ENCODE measurements at regions not wholly inside any gene's neighbourhood (a gene's known extent, or its start where the extent isn't known, plus 50 kb on each side); places are given as distances from the start of the nearest gene placed in this dataset.

GRCh38 chr2:220876080-220876824 lies 695.9 kb downstream of the EPHA4 start:
- FAIRE-seq (no peak), DNase-seq (ENCODE audit: extremely low spot score, insufficient read length, low read depth) (no peak)

DNA sequence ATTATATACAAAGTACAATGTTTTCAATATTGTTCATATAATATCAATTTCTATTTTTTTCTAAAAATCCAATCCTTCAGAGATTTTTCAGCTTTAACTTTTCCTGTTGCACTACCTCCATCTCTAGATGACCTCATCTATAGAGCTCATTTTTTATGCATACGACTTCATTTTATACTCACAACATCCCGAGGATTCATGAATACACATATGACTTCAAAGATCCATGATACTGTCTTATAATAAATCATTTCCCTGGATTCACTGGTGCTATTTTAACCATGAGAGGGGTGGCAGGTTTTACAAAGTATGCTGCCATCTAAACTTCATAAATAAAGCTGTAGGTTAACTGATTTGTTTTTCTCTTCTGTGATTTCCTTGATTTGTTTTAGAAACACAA lies 694.6 kb downstream of the EPHA4 start:
- DNase-seq (ENCODE audit: extremely low spot score, insufficient read length, low read depth), result no peak
- no peak for FAIRE-seq

- no peak for DNase-seq (ENCODE audit: extremely low spot score, insufficient read length, low read depth)
- FAIRE-seq, result no peak
These were observed 694.2 kb downstream of the EPHA4 start for GRCh38 chr2:220877897-220878296.

DNA sequence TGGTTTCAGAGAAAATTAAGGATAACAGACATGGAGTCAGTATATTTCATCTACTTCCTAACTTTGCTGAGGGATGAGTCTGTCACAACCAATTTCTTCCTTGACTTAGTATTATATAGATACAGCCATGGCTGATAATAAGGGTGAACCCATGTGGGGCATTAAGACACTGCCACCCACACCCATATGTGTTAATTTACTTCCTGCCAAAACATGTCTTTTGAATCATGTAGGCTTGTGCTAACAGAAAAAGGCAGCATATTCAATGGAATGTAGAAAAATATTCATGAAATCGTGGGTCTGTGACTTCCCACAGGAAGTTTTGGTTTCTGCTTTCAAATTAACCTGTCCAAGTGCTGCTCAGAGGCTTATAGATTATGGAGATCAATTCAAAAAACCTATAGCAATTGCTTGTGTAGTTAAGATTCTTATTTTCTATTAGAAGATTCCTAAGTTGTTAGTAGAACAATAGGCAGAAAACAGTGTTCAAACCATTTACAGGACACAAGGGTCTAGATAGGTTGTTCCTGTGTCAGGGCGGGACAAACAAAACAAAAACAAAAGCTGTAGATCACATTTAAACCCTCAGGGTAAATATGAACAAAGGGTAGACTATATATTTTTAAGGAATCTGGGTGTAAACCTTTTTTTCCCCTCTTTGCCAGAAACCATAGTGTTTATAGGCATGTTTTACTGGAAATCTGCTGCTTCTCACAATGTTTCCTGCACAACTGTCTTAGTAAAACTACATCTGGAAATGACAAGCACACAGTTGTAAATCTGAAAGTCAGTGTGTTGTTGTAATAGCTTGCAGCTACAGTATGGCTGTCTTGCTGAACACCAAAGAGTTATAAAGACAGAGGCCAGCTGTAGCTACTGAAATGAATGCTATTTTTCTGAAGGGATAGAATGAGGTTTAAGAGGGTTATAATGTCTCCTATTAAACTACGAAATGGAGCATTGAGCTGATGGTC lies 691.2 kb downstream of the EPHA4 start:
- DNase-seq (ENCODE audit: extremely low spot score, insufficient read length, low read depth), result no peak
- FAIRE-seq, result no peak

DNA sequence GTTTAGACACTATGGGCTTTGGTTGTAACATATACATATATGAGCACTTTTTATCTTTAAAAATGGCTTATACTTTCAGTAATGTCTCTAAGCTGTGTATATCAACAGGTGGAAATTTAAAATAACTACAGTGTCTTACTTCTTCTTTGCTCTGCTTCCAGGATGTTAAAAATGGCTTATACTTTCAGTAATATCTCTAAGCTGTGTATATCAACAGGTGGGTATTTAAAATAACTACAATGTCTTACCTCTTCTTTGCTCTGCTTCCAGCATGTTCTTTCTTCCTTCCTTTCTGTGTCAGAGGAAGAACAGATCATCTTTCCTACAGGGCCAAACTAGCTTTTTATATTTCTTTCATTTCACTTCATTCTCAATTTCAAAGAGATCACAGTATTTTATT lies 689.6 kb downstream of the EPHA4 start:
- no peak for FAIRE-seq
- no peak for DNase-seq (ENCODE audit: extremely low spot score, insufficient read length, low read depth)

GRCh38 chr2:220885593-220885992 lies 686.5 kb downstream of the EPHA4 start:
- DNase-seq (ENCODE audit: extremely low spot score, insufficient read length, low read depth) (no peak), FAIRE-seq (no peak)

DNA sequence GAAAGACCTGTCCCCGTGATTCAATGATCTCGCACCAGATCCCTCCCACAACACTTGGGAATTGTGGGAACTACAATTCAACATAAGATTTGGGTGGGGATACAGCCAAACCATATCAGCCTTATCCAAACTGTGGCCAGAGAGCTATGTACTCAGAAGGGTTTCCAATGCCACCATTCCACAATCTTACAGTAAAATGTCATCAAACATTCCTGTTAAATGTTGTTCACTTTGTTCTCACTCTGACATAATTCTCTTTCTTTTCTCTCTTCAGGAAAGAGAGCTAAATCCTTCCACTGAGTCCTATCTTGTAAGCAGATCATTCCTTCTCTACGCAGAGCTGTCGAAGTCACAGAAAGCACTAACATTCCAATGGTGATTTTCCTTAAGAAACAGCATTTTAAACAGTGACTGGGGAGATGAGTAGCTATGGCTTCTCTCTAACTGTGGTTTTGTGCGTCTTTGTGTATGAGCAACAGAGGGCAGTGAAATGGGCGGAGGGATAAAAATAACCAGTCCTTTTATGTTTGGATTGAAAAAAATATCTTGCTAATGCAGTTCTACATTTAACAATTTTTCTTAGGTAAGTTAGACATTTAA lies 684.7 kb downstream of the EPHA4 start:
- no peak for FAIRE-seq
- no peak for DNase-seq (ENCODE audit: extremely low spot score, insufficient read length, low read depth)

DNA sequence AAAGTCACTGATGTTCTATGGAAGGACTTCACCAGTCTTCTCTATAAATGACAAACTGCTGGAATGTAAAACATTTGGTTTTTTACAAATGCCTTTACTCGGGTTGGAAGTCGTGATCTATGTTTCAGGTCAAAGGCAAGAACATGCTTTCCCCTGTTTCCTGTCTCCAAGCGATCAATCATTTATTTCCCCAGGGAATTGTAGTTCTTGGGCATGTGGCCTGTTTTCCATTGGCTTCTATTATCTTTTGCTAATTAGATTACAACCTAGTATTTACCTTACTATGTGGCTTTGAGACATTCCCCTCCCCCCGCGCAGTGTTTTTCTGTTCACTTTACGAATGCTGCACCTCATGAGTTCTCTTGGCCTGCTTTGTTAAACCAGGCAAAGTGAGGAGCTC lies 684.2 kb downstream of the EPHA4 start:
- FAIRE-seq (no peak), DNase-seq (ENCODE audit: extremely low spot score, insufficient read length, low read depth) (no peak)

DNA sequence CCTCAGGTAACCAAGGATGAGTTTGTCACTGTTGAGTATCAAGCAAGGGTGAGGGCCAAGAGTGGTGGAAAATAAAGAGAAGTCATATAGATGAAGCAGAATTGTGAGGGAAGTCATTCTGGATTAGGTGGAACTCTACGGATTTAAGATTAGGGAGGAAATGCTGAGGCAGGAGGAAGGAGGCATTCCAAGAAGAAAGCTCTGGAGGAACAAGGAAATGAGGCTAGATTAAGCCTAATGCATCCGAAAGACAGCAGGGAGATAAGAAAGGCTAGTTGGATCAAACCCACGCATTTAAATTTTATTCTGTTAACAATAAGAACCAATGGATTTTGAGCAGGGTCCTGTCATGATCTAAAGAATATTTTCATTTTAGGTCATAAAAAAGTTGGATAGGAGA lies 681.2 kb downstream of the EPHA4 start:
- no peak for DNase-seq (ENCODE audit: extremely low spot score, insufficient read length, low read depth)

DNA sequence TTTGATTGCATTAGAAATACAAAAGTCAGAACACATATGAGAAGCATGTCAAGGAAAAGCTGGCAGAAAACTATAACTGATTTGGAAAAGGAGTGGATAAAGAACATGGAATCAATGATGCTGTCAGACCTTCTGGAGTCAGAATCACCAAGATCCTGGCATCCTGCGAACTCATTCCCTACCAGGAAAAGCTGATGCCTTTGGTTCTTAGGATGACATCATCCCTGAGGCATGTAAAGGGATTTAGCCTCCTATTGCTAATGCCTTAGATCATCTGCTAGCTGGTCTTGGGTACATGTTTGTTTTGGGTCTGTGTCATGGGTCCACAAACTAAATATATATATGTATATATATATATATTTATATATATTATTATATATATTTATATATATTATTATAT lies 680.7 kb downstream of the EPHA4 start:
- FAIRE-seq, result no peak
- no peak for DNase-seq (ENCODE audit: extremely low spot score, insufficient read length, low read depth)

More for the DNA sequence above, 681.2 kb downstream of the EPHA4 start:
- FAIRE-seq, result no peak

DNA sequence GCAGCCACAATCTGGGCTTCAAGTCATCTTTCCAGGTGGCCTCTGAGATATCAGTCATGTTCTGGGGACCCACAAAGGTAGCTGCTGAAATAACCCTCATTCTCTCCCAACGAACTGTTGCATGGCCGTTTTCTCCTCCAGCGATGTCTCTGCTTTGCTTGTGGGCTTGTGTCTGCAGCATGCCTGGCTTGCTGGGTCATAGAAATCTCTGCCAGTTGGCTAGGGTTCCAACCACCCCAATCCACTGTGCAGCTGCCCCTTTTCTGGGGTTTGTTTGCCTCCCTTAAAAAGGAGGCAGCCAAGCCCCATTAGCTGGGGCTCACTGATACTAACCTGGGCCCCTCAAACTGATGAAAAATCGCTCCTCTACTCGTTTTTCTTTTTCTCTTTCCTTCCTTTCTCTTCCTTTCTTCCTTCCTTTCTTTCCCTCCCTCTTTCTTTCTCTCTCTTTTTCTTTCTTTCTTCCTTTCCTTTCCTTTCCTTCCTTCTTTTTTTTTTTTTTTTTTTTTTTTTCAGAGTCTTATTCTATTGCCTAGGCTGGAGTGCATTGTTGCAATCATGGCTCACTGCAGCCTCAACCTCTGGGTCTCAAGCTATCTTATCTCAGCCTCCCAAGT lies 680.0 kb downstream of the EPHA4 start:
- FAIRE-seq, result no peak
- DNase-seq (ENCODE audit: extremely low spot score, insufficient read length, low read depth), result no peak

- FAIRE-seq, result no peak
These were observed 678.7 kb downstream of the EPHA4 start for GRCh38 chr2:220893411-220893810.

DNA sequence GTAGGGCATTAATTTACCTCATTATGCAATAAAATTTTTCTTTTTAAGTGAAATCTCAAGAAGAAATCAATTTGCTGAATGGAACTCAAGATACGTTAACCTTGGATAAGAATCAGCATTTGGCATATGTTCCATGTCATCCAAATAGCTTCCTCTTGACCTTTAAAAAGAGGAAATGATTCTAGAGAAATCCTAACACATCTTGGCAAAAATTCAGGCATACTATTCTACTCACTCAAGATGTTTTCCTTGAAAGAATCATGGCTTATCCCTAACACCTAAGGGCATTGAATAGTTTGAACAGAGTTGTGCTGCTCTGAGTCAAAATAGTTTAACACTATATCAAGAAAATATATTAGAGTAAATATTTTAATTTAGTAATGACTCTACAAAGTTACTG lies 678.0 kb downstream of the EPHA4 start:
- DNase-seq (ENCODE audit: extremely low spot score, insufficient read length, low read depth) (no peak), FAIRE-seq (no peak)

More at GRCh38 chr2:220893411-220893810, 678.7 kb downstream of the EPHA4 start:
- DNase-seq (ENCODE audit: extremely low spot score, insufficient read length, low read depth), result no peak

GRCh38 chr2:220899492-220899891 lies 672.6 kb downstream of the EPHA4 start:
- FAIRE-seq (no peak), DNase-seq (ENCODE audit: extremely low spot score, insufficient read length, low read depth) (no peak)

GRCh38 chr2:220904015-220904414 lies 668.1 kb downstream of the EPHA4 start:
- no peak for FAIRE-seq
- DNase-seq (ENCODE audit: extremely low spot score, insufficient read length, low read depth), result no peak

DNA sequence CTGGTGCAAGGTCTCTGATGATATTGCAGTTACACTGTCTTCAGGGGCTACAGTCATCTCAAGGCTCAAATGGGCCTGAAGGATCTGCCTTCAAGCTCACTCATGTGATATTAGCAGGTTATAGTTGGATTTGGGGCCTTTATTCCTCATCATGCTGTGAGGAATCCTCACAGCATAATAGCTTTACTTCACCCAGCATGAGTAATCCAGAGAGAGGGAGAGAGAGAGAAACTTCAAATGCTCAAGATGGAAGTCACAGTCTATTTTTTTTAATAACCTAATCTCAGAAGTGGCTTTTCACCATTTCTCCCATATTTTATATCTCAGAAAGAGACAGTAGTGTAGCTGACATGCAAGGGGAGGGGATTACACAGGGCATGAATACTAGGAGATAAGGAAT lies 658.7 kb downstream of the EPHA4 start:
- DNase-seq (ENCODE audit: extremely low spot score, insufficient read length, low read depth), result no peak
- FAIRE-seq, result no peak

- FAIRE-seq, result no peak
These were observed 656.9 kb downstream of the EPHA4 start for GRCh38 chr2:220915092-220915623.

DNA sequence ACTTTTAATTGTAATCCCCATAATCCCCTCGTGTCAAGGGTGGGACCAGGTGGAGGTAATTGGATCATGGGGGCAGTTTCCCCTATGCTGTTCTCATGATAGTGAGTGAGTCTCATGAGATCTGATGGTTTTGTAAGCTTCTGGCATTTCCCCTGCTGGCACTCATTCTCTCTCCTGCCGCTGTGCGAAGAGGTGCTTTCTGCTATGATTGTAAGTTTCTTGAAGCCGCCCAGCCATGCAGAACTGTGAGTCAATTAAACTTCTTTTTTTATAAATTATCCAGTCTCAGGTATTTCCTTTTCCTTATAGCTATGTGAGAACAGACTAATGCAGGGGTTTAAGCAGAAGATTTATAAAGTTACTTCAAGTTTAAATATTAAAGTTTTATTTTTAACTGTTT lies 655.2 kb downstream of the EPHA4 start:
- no peak for FAIRE-seq
- DNase-seq (ENCODE audit: extremely low spot score, insufficient read length, low read depth), result no peak

More at GRCh38 chr2:220915092-220915623, 656.9 kb downstream of the EPHA4 start:
- DNase-seq (ENCODE audit: extremely low spot score, insufficient read length, low read depth), result no peak

DNA sequence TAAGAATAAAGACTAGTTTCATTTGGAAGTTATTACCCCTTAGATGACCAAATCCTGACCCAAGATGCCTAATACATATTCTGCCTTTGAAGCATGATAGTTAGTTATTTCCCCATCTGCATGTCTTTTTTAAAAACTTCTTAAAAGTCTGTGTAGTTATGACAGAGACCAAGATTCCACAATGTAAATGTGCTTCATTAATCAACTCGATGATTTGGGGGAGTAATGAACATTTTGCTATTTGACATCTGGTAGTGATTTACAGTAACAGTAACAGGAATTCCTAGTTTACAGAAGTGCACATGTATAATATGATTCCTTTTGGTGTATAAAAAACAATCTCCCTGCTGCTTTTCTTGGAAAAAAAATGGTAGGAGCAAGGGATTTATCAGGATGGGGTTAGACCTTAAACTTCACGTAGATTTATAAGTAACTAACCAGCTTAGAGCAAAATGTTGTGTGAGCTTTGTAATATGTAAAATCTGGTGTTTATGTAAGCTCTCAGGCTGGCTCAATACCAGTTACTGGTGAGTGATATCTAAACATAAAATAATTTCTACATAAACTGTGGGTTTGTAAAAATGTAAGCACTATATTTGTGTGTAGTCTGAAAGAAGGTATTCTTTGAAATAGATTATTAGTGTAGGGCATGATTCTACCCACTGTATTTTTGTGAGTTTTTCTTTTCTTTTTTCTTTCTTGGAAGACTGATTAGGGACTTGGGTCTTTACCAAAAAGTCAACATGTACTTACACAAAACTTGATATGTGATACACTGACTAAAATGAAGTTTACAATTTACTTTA lies 641.6 kb downstream of the EPHA4 start:
- FAIRE-seq (no peak), DNase-seq (ENCODE audit: extremely low spot score, insufficient read length, low read depth) (no peak)
